SH-SY5Y (cell line): ENCODE measurements at regions not wholly inside any gene's neighbourhood (a gene's known extent, or its start where the extent isn't known, plus 50 kb on each side); places are given as distances from the start of the nearest gene placed in this dataset.

ENCODE experiments used
- GATA2 ChIP-seq: IDR thresholded peaks from 2 replicates; pipeline ENCODE4 v1.6.1; 2011; ENCODE audit warnings: mild to moderate bottlenecking, low read depth, low read length
- GATA3 ChIP-seq: IDR thresholded peaks from 2 replicates; pipeline ENCODE4 v1.6.1; 2011; ENCODE audit warnings: low read depth, mild to moderate bottlenecking, low read length, moderate library complexity

DNA sequence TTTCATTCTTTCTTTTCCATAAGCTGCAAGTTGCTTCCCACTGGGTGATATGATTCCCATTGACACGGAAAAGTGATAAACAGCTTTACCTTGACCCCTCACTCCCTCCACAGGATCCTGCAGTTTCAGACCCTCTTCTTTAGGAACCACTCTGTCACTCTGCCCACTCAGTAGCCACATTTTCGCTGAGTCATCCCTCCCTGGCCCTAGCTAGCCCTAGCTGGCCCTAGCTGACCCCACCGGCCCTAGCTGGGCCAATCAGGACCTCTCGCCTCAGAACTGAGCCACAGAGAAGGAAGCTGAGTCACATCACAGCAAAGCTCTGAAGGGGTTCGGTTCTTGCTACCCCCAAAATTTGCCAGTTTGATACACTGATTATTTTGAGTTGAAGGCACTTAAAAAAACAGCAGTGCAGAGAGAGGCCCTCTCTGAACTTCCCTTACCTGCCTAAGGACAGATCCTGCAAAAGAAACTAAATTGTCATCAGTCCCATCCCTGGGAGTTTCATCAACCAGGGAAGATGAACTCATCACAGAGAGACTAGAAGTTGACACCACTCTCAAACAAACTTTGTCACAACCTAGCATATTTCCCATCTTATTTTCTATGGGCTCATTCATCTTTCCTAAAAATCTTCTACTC lies 233.5 kb upstream of the PROK2 start:
- no peak for TF ChIP-seq GATA2
- TF ChIP-seq GATA3, result no peak
